DND-41 (cell line): ENCODE measurements at regions not wholly inside any gene's neighbourhood (a gene's known extent, or its start where the extent isn't known, plus 50 kb on each side); places are given as distances from the start of the nearest gene placed in this dataset.

Experiments
- CTCF ChIP-seq: IDR thresholded peaks from 2 replicates; pipeline ENCODE4 v1.5.1; 2012; ENCODE audit warnings: borderline replicate concordance, low read length, moderate library complexity, mild to moderate bottlenecking; ENCODE audit not compliant: poor library complexity, severe bottlenecking; ENCODE audit errors: extremely low read depth
- EZH2 ChIP-seq: IDR thresholded peaks from 3 replicates; pipeline ENCODE4 v1.6.1; 2012; ENCODE audit warnings: borderline replicate concordance, low read depth, mild to moderate bottlenecking, moderate library complexity, low read length, inconsistent platforms; ENCODE audit not compliant: severe bottlenecking

GRCh38 chr7:144955422-144955821, 119.6 kb upstream of the TPK1 start:
- TF ChIP-seq CTCF (no peak), EZH2 (no peak)
